Sigmoid colon (tissue), 6 donors: ENCODE measurements at regions not wholly inside any gene's neighbourhood (a gene's known extent, or its start where the extent isn't known, plus 50 kb on each side); places are given as distances from the start of the nearest gene placed in this dataset.

Experiments
- DNase-seq: peaks from one replicate; pipeline ENCODE4 v3.0.0-alpha.2; 2019
- H3K27ac ChIP-seq, 4 donors: fragments of 200-600 bp; sonication (generic); one replicate each; pipeline ENCODE4 v1.5.1; 2016 to 2019; ENCODE audit warnings: mild to moderate bottlenecking in 1 of 4
- H3K27me3 ChIP-seq, 3 donors: fragments of 200-600 bp; sonication (generic); one replicate each; pipeline ENCODE4 v1.5.1; 2019; ENCODE audit warnings: mild to moderate bottlenecking in 1 of 3
- H3K36me3 ChIP-seq, 4 donors: fragments of 200-600 bp; sonication (generic); one replicate each; pipeline ENCODE4 v1.5.1; 2016 to 2019
- H3K4me1 ChIP-seq, 4 donors: fragments of 200-600 bp; sonication (generic); one replicate each; pipeline ENCODE4 v1.5.1; 2017 to 2019
- H3K4me3 ChIP-seq, 4 donors: fragments of 200-600 bp; sonication (generic); one replicate each; pipeline ENCODE4 v1.5.1; 2017 to 2019; ENCODE audit warnings: mild to moderate bottlenecking in 2 of 4, moderate library complexity in 1 of 4
- H3K9me3 ChIP-seq, 4 donors: fragments of 200-600 bp in 3 of 4; sonication (generic) in 3 of 4; one replicate each; pipeline versions ENCODE4 v1.5.1 to v1.6.1; 2013 to 2019
- EP300 ChIP-seq, 4 donors: sonication (generic); formaldehyde crosslinking; IDR thresholded peaks; one replicate each; pipeline ENCODE4 v1.6.1; 2017; ENCODE audit warnings: antibody characterized with exemption in 4 of 4
- POLR2A ChIP-seq, 2 donors: fragments of 450-650 bp; IDR thresholded peaks; one replicate each; pipeline ENCODE4 v1.6.1; 2016; ENCODE audit warnings: antibody characterized with exemption in 2 of 2, mild to moderate bottlenecking in 2 of 2, moderate library complexity in 2 of 2
- POLR2AphosphoS5 ChIP-seq, 4 donors: sonication (generic); formaldehyde crosslinking; IDR thresholded peaks; one replicate each; pipeline ENCODE4 v1.6.1; 2017; ENCODE audit warnings: antibody characterized with exemption in 4 of 4
- WGBS, 2 donors: extraction: QIAGEN DNeasy Blood & Tissue Kit; methylation state at CpG; one replicate each; pipeline ENCODE4 v1.1.7; 2013; 5-methylcytosine and 5-hydroxymethylcytosine counted together
- intact Hi-C: fragments of 100-400 bp; cut with DNase I; formaldehyde crosslinking; loops from one replicate; pipeline ENCODE4 v1.15.1; 2023
- TF ChIP-seq, protein P1 (sequence below), 4 experiments: fragments of 450-650 bp in 3 of 4; fragments of 200-600 bp in 1 of 4; IDR thresholded peaks; one replicate each; pipeline ENCODE4 v1.5.1; 2016 to 2019; ENCODE audit warnings: antibody characterized with exemption in 4 of 4, mild to moderate bottlenecking in 3 of 4, moderate library complexity in 2 of 4
- donor health status: healthy with polysubstance abuse.
- donor health status: healthy.

DNA sequence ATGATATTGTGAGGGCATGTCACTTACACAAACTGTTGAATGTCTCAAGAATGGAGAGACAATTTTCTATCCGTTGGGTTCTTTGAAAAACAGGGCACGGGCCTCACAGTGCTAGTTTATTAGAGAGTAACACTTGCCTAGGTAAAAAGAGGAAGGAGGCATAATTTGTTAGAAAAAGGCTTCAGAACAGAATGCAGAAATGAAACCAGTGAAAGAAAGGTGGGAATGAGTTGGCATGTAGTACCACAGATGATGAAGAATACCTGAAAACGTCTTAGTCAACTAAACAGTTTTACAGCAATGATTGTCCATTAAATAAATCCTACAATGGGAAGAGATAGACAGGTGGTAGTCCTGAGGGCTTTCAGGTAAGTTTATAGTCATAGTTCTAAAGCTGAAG is 1399.7 kb upstream of the CADM2 start:
- DNase-seq = no peak
- H3K4me3 ChIP-seq = no peak overlapping the region
- H3K27ac ChIP-seq = no peak overlapping the region
- peaks cover 0 to 3% (median 0%) of the 10 kb centered on the region in 4 donors for H3K9me3 ChIP-seq
- intact Hi-C loops = no loop called here
- no peaks in the 10 kb centered on the region for H3K27me3 ChIP-seq
- H3K36me3 ChIP-seq = no peaks in the 10 kb centered on the region
- H3K4me1 ChIP-seq = no peaks in the 10 kb centered on the region
- TF ChIP-seq POLR2AphosphoS5 (IDR thresholded peaks at IDR 0.05) = no peak
- no peak for TF ChIP-seq POLR2A (IDR thresholded peaks at IDR 0.05)
- no peak for TF ChIP-seq EP300 (IDR thresholded peaks at IDR 0.05)
- TF ChIP-seq, protein P1, sequence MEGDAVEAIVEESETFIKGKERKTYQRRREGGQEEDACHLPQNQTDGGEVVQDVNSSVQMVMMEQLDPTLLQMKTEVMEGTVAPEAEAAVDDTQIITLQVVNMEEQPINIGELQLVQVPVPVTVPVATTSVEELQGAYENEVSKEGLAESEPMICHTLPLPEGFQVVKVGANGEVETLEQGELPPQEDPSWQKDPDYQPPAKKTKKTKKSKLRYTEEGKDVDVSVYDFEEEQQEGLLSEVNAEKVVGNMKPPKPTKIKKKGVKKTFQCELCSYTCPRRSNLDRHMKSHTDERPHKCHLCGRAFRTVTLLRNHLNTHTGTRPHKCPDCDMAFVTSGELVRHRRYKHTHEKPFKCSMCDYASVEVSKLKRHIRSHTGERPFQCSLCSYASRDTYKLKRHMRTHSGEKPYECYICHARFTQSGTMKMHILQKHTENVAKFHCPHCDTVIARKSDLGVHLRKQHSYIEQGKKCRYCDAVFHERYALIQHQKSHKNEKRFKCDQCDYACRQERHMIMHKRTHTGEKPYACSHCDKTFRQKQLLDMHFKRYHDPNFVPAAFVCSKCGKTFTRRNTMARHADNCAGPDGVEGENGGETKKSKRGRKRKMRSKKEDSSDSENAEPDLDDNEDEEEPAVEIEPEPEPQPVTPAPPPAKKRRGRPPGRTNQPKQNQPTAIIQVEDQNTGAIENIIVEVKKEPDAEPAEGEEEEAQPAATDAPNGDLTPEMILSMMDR (IDR thresholded peaks at IDR 0.05) = no peak
- WGBS, 2 donors = 80 to 92% methylated on average over 3 of the region's 3 CpGs

DNA sequence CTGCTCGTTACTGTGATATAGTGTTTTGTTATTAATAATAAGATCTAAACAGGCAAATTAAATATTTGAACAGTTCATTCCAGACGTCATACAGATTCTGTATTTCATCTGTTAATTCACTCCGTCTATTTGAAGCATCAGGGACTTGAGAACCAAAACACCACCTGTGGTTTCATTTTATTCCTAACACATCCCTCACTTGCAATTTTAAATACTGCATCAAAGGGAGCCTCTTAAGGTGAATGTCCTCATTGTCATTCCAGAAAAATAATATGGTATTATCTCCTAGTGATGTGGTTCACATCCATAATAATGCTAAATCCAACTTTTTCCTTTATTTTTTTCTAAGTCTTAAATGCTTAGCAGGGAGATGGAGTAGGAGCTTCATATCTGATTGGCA is 1390.9 kb upstream of the CADM2 start:
- H3K4me3 ChIP-seq = no peak overlapping the region
- H3K36me3 ChIP-seq = no peaks in the 10 kb centered on the region
- 31 to 34% methylated on average over 3 of the region's 3 CpGs for WGBS, 2 donors
- no peak for TF ChIP-seq POLR2AphosphoS5 (IDR thresholded peaks at IDR 0.05)
- no peak for TF ChIP-seq POLR2A (IDR thresholded peaks at IDR 0.05)
- TF ChIP-seq, protein P1 (IDR thresholded peaks at IDR 0.05) = no peak
- H3K27me3 ChIP-seq = no peaks in the 10 kb centered on the region
- DNase-seq = no peak
- no peak overlapping the region for H3K27ac ChIP-seq
- intact Hi-C loops = no loop called here
- no peaks in the 10 kb centered on the region for H3K9me3 ChIP-seq
- H3K4me1 ChIP-seq = peaks cover 0 to 9% (median 0%) of the 10 kb centered on the region in 4 donors

DNA sequence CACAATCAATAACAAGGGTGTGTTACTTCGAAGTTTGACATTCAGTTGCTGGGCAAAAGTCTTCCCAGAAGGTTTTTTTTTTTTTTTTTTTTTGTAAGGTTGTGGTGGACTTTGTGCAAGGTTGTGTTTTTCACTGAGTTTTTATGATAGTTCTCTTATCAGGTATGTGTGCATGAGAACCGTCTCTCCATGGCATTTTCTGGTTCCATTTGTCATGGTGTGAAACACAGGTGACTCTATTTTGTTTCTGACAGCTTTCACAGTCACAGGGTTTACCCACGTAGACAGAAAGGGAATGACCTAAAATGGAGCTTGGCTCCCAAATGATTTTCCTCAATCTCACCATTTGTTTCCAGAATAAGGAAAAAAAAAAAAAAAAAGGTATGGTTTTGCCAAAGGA is 1377.2 kb upstream of the CADM2 start:
- DNase-seq = no peak
- Histone ChIP-seq H3K4me1 (no peaks in the 10 kb centered on the region), H3K27me3 (no peaks in the 10 kb centered on the region), H3K27ac (no peak overlapping the region), H3K9me3 (no peaks in the 10 kb centered on the region), H3K4me3 (no peak overlapping the region), H3K36me3 (no peaks in the 10 kb centered on the region)
- TF ChIP-seq POLR2A (IDR thresholded peaks at IDR 0.05) (no peak), EP300 (IDR thresholded peaks at IDR 0.05) (no peak), POLR2AphosphoS5 (IDR thresholded peaks at IDR 0.05) (no peak)
- TF ChIP-seq, protein P1 (IDR thresholded peaks at IDR 0.05) = no peak
- intact Hi-C loops = no loop called here
- WGBS, 2 donors = 32 to 61% methylated on average over 3 of the region's 3 CpGs

DNA sequence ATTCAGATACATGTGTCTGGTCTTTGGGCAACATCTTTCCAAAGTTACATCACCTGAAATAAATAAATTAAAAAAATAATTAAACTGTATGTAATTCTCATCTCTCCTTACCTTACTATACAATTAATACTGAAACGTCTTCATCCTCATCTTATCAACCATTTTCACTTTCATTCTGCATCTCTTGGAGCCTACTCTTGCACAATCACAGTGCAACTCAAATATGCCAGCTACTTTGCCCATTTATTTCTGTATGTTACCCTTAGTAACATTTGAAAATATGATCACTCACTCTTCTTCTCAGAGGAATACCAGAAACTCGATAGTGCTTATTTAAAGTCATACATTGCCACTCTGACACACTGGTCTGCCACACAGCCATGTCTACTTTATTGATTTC is 1357.1 kb upstream of the CADM2 start:
- WGBS, 2 donors = 45 to 51% methylated on average over 2 of the region's 2 CpGs
- no peaks in the 10 kb centered on the region for H3K36me3 ChIP-seq
- TF ChIP-seq, protein P1 (IDR thresholded peaks at IDR 0.05) = no peak
- TF ChIP-seq POLR2AphosphoS5 (IDR thresholded peaks at IDR 0.05) = no peak
- no peak for TF ChIP-seq EP300 (IDR thresholded peaks at IDR 0.05)
- no peak for TF ChIP-seq POLR2A (IDR thresholded peaks at IDR 0.05)
- H3K4me1 ChIP-seq = no peaks in the 10 kb centered on the region
- H3K27me3 ChIP-seq = no peaks in the 10 kb centered on the region
- H3K27ac ChIP-seq = no peak overlapping the region
- DNase-seq = no peak
- peaks cover 0 to 5% (median 0%) of the 10 kb centered on the region in 4 donors for H3K9me3 ChIP-seq
- no peak overlapping the region for H3K4me3 ChIP-seq
- intact Hi-C loops = no loop called here

DNA sequence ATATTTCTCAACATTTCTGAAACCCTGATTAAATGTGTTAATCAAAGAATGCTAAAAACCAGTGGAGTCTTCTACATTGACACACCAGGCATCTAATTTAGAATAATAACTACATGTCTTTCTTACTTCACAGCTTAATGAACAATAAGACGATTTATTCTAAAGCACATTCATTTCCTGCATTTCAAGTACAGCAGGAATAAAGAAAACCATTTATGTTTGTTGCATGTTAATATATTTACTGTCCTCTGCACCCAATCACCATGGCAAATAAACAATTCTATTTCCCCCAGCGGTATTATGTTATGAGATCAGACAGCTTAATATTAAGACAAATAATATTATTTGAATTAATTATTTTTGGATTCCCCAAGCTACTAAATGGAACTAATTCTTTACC is 1336.3 kb upstream of the CADM2 start:
- intact Hi-C loops = no loop called here
- no peak for TF ChIP-seq POLR2A (IDR thresholded peaks at IDR 0.05)
- no peak for TF ChIP-seq EP300 (IDR thresholded peaks at IDR 0.05)
- TF ChIP-seq, protein P1 (IDR thresholded peaks at IDR 0.05) = no peak
- no peak for TF ChIP-seq POLR2AphosphoS5 (IDR thresholded peaks at IDR 0.05)
- no peaks in the 10 kb centered on the region for H3K27me3 ChIP-seq
- DNase-seq = no peak
- H3K9me3 ChIP-seq = no peaks in the 10 kb centered on the region
- WGBS, 2 donors = 82 to 89% methylated on average over 2 of the region's 2 CpGs
- no peaks in the 10 kb centered on the region for H3K4me1 ChIP-seq
- no peak overlapping the region for H3K27ac ChIP-seq
- H3K4me3 ChIP-seq = no peak overlapping the region
- no peaks in the 10 kb centered on the region for H3K36me3 ChIP-seq
